Esophagus squamous epithelium (tissue), 5 donors: ENCODE measurements at regions not wholly inside any gene's neighbourhood (a gene's known extent, or its start where the extent isn't known, plus 50 kb on each side); places are given as distances from the start of the nearest gene placed in this dataset.

Experiments
- DNase-seq: peaks from one replicate; lab custom pipeline; 2025; lab: John Stamatoyannopoulos, UW
- H3K27ac ChIP-seq, 4 donors: fragments of 200-600 bp; sonication (generic); one replicate each; pipeline ENCODE4 v1.5.1; 2016 to 2019; ENCODE audit warnings: mild to moderate bottlenecking in 1 of 4
- H3K27me3 ChIP-seq, 4 donors: fragments of 200-600 bp; sonication (generic); 1 replicate in 3 of 4; 2 replicates in 1 of 4; pipeline versions ENCODE4 v1.5.1 to v1.6.0; 2017 to 2021; ENCODE audit warnings: antibody characterized with exemption in 1 of 4
- H3K36me3 ChIP-seq, 3 donors: fragments of 200-600 bp; sonication (generic); one replicate each; pipeline ENCODE4 v1.5.1; 2016 to 2019
- H3K4me1 ChIP-seq, 3 donors: fragments of 200-600 bp; sonication (generic); one replicate each; pipeline ENCODE4 v1.5.1; 2017 to 2019
- H3K4me3 ChIP-seq, 4 donors: fragments of 200-600 bp; sonication (generic); 1 replicate in 3 of 4; 2 replicates in 1 of 4; pipeline ENCODE4 v1.5.1; 2016 to 2019; ENCODE audit warnings: mild to moderate bottlenecking in 2 of 4, moderate library complexity in 1 of 4
- H3K9me3 ChIP-seq, 3 donors: fragments of 200-600 bp; sonication (generic); one replicate each; pipeline ENCODE4 v1.5.1; 2016 to 2019
- POLR2A ChIP-seq, 4 donors: fragments of 450-650 bp; IDR thresholded peaks; one replicate each; pipeline ENCODE4 v1.6.1; 2017; ENCODE audit warnings: antibody characterized with exemption in 4 of 4, mild to moderate bottlenecking in 4 of 4, moderate library complexity in 3 of 4
- WGBS, 2 donors: methylation state at CpG; one replicate each; pipeline ENCODE4 v1.1.5; 2018; 5-methylcytosine and 5-hydroxymethylcytosine counted together
- intact Hi-C: fragments of 100-400 bp; cut with DNase I; formaldehyde crosslinking; loops from one replicate; pipeline ENCODE4 v1.15.0; 2022
- TF ChIP-seq, protein P1 (sequence below), 6 experiments: fragments of 450-650 bp in 4 of 6; fragments of 200-600 bp in 2 of 6; sonication (generic) in 2 of 6; IDR thresholded peaks; one replicate each; pipeline ENCODE4 v1.5.1; 2016 to 2019; ENCODE audit warnings: antibody characterized with exemption in 6 of 6, mild to moderate bottlenecking in 4 of 6, moderate library complexity in 4 of 6
- donor health status: DM: yes; HTN: yes; CAD: no.

GRCh38 chr7:20012100-20012499, 205.1 kb downstream of the MACC1 start:
- WGBS, 2 donors = 75 to 83% methylated on average over 2 of the region's 2 CpGs
- H3K4me1 ChIP-seq = no peaks in the 10 kb centered on the region
- no peak for TF ChIP-seq POLR2A (IDR thresholded peaks at IDR 0.05)
- TF ChIP-seq, protein P1, sequence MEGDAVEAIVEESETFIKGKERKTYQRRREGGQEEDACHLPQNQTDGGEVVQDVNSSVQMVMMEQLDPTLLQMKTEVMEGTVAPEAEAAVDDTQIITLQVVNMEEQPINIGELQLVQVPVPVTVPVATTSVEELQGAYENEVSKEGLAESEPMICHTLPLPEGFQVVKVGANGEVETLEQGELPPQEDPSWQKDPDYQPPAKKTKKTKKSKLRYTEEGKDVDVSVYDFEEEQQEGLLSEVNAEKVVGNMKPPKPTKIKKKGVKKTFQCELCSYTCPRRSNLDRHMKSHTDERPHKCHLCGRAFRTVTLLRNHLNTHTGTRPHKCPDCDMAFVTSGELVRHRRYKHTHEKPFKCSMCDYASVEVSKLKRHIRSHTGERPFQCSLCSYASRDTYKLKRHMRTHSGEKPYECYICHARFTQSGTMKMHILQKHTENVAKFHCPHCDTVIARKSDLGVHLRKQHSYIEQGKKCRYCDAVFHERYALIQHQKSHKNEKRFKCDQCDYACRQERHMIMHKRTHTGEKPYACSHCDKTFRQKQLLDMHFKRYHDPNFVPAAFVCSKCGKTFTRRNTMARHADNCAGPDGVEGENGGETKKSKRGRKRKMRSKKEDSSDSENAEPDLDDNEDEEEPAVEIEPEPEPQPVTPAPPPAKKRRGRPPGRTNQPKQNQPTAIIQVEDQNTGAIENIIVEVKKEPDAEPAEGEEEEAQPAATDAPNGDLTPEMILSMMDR (IDR thresholded peaks at IDR 0.05) = no peak
- DNase-seq = no peak
- intact Hi-C loops = no loop called here
- no peaks in the 10 kb centered on the region for H3K27me3 ChIP-seq
- H3K36me3 ChIP-seq = no peaks in the 10 kb centered on the region
- H3K27ac ChIP-seq = no peak overlapping the region
- H3K4me3 ChIP-seq = no peak overlapping the region
- H3K9me3 ChIP-seq = no peaks in the 10 kb centered on the region

GRCh38 chr7:20010877-20011276, 206.3 kb downstream of the MACC1 start:
- Histone ChIP-seq H3K27ac (no peak overlapping the region), H3K9me3 (no peaks in the 10 kb centered on the region), H3K4me3 (no peak overlapping the region), H3K4me1 (no peaks in the 10 kb centered on the region), H3K36me3 (no peaks in the 10 kb centered on the region), H3K27me3 (no peaks in the 10 kb centered on the region)
- no peak for DNase-seq
- WGBS, 2 donors = 71 to 100% methylated on average over 1 of the region's 1 CpG
- TF ChIP-seq, protein P1 (IDR thresholded peaks at IDR 0.05) = no peak
- TF ChIP-seq POLR2A (IDR thresholded peaks at IDR 0.05) = no peak
- intact Hi-C loops = no loop called here

DNA sequence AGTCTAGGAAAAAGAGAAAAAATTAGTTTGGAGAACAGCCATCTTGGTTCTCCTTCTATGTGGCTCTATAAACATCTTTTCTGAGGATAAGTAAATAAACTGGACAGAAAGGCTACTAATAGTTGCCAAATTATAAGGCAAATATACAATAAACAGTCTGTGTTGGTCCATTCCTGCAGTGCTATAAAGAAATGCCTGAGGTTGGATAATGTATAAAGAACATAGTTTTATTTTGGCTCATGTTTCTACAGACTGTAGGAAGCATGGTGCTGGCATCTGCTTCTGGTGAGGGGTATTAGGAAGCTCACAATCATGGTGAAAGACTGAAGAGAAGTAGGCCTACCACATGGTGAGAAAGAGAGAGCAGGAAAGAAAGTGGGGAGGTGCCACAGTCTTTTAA, 209.7 kb downstream of the MACC1 start:
- H3K4me1 ChIP-seq = no peaks in the 10 kb centered on the region
- H3K9me3 ChIP-seq = no peaks in the 10 kb centered on the region
- no peaks in the 10 kb centered on the region for H3K27me3 ChIP-seq
- H3K36me3 ChIP-seq = no peaks in the 10 kb centered on the region
- DNase-seq = no peak
- no peak overlapping the region for H3K27ac ChIP-seq
- H3K4me3 ChIP-seq = no peak overlapping the region
- TF ChIP-seq, protein P1 (IDR thresholded peaks at IDR 0.05) = no peak
- no peak for TF ChIP-seq POLR2A (IDR thresholded peaks at IDR 0.05)
- intact Hi-C loops = no loop called here

DNA sequence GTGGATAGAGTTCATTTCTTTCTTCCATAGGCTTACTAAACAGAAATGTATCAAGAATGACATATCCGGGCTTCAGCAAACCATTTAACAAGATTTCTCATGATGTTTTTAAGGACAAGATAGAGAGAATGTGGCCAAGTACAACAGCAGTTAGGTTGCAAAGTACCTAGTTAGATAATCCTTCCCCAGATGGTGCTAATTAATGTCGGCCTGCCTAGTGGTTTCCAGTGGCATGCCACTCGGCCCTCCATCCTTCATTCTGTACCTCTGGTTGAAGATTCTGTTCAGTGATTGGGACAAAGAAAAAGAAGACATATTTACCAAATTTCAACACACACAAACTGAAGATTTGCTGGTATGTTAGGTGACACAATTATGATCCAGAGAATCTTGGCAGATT, 212.1 kb downstream of the MACC1 start:
- Histone ChIP-seq H3K9me3 (no peaks in the 10 kb centered on the region), H3K27ac (no peak overlapping the region), H3K27me3 (no peaks in the 10 kb centered on the region), H3K36me3 (no peaks in the 10 kb centered on the region), H3K4me1 (no peaks in the 10 kb centered on the region), H3K4me3 (no peak overlapping the region)
- DNase-seq = no peak
- intact Hi-C loops = no loop called here
- WGBS, 2 donors = 80 to 89% methylated on average over 3 of the region's 3 CpGs
- TF ChIP-seq, protein P1 (IDR thresholded peaks at IDR 0.05) = no peak
- no peak for TF ChIP-seq POLR2A (IDR thresholded peaks at IDR 0.05)

DNA sequence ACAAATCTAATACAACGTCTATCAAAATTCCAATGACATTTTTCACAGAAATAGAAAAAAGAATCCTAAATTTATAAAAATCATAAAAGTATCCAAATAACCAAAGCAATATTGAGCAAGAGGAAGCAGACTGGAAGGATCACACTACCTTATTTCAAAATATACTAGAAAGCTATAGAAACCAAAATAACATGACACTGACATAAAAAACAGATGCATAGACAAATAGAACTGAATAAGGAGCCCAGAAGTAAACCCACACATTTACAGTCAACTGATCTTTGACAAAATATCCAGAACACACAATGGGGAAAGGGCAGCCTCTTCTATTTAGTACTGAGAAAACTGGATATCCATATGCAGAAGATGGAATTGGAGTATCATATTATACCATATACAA, 217.5 kb downstream of the MACC1 start:
- no peaks in the 10 kb centered on the region for H3K4me1 ChIP-seq
- no peaks in the 10 kb centered on the region for H3K9me3 ChIP-seq
- intact Hi-C loops = no loop called here
- no peak overlapping the region for H3K27ac ChIP-seq
- H3K36me3 ChIP-seq = no peaks in the 10 kb centered on the region
- no peaks in the 10 kb centered on the region for H3K27me3 ChIP-seq
- TF ChIP-seq, protein P1 (IDR thresholded peaks at IDR 0.05) = no peak
- TF ChIP-seq POLR2A (IDR thresholded peaks at IDR 0.05) = no peak
- DNase-seq = no peak
- WGBS, 2 donors = 78 to 84% methylated on average over 1 of the region's 1 CpG
- no peak overlapping the region for H3K4me3 ChIP-seq
